ENCODE measurements at regions not wholly inside any gene's neighbourhood (a gene's known extent, or its start where the extent isn't known, plus 50 kb on each side); places are given as distances from the start of the nearest gene placed in this dataset.
"Not testable (repeated sequence)": the region's sequence is repeated elsewhere in the genome, so short reads cannot be mapped to it uniquely, and the experiment has no call there.

DNA sequence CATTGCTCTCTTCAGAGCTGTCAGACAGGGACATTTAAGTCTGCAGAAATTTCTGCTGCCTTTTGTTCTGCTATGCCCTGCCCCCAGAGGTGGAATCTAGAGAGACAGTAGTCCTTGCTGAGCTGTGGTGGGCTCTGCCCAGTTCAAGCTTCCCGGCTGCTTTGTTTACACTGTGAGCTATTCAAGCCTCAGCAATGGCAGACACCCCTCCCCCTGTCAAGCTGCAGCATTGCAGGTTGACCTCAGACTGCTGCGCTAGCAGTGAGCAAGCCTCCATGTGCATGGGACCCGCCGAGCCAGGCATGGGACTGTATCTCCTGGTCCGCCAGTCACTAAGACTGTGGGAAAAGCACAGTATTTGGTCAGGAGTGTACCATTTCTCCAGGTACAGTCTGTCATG, 53.6 kb upstream of the MAPK10 start:
- not testable (repeated sequence) for DNase-seq

DNA sequence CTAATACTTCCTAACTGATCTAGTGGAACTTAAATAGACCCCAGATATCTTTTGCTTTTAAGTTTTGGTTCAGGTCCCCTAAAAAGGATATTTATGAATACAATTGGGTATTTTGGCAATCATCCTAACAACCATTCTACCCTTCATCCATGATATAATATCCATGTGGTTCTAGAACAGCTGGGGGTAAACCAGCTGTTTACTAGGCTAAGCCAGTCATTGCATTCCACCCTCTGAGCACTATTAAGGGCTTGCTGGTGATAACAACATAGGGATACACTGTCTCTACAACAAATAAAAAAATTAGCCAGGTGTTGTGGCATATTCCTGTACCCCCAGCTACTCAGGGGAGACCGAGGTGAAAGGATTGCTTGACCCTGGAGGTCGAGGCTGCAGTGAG, 54.8 kb upstream of the MAPK10 start:
- no peak for DNase-seq

DNA sequence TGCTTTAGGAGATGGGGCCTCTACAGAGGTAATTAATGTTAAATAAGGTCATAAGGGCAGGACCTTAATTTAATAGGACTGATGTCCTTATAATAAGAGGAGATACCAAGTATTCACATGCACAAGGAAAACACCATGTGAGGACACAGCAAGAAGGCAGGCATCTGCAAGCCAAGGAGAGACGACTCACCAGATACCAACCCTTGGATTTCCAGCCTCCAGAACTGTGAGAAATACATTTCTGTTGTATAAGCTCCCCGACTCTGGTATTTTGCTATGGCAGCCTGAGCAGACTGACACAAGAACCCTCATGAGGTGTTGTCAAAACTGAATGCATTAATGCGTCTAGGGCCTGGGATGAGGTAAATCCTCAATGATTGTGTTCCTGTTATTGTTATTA, 56.2 kb upstream of the MAPK10 start:
- no peak for DNase-seq

DNA sequence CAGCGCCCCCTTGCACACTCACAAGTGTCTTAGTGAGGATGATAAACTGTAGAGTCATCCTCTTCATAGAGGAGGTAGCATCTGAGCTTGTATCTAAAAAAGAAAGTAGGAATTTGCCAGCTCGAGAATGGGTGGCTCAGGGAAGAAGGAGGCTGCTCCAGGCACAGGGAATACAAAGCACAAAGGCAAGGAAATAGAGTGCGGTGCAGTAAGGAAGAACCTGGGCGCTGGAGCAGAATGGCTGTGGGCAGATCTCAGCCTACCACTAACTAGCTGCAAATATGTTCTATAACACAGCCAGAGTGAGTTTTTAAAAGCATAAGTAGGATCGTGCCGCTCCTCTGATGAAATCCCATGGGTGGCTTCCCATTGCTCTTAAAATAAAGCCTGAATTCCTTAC, 61.6 kb upstream of the MAPK10 start:
- DNase-seq = no peak

DNA sequence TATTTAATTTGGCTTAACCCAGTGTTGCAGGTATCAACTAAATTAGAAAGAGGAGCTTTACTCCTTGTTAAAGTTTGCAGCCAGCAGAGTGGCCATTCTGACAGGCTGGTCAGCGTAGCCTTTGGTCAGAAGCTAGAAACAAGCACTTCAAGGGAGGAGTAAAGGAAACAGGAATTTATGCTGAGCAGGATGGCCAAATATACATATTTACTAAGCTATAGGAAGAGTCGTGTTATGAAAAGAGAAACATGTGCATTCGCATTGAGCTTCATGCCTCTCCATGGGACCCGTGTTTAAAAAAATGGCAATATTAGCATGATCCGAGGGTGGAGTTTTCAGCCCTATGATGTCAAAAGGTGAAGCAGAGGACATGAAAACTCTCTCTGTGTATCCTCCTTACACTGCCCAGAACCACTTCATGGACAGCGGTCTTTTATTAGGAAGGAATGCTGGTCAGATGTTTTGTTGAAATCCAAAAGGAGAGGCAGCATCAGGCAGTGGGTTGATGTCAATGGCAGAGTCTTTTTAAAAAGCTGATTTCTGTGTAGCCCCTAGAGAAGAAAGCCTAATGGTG, 71.8 kb upstream of the MAPK10 start:
- DNase-seq = no peak

DNA sequence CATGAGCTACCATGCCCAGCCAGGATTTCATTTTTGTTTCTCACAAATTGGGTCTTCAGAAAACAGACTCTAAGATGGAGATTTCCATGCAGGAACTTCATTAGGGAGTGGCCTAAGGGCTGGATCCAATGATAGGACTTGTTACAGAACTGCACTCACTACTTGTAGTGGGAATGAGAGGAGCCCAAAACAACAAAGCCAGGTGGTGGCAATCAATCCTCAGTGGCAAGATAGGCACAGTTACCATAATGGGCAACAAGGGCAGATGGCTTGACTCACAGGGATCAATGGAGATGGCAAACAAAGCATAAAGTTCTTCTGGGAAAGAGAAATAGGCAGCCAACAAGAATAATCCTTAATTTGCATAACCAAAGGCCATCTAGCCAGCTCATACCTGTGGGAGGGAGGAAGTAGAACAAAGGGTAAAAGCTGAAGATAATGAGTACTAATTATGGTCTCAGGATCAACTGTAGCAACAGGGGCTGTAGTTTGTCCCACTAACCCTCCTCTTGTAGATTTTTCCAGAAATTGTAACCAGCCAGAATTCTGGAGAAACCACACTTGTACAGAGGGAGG, 72.8 kb upstream of the MAPK10 start:
- DNase-seq = no peak

DNA sequence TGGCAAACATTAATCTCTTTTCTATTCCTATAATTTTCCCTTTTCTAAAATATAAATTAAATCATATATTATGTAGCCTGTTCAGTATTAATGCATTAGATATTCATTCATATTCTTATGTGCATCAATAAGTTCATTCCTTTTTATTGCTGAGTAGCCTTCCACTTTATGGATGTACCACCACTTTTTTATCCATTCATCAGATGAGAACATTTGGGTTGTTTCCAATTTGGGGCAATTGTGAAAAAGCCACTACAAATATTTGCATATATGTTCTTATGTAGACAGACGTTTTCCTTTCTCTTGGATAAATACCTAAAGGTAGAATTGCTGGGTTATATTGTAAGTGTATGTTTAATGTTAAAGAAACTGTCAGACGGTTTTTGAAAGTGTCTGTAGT, 79.4 kb upstream of the MAPK10 start:
- no peak for DNase-seq

DNA sequence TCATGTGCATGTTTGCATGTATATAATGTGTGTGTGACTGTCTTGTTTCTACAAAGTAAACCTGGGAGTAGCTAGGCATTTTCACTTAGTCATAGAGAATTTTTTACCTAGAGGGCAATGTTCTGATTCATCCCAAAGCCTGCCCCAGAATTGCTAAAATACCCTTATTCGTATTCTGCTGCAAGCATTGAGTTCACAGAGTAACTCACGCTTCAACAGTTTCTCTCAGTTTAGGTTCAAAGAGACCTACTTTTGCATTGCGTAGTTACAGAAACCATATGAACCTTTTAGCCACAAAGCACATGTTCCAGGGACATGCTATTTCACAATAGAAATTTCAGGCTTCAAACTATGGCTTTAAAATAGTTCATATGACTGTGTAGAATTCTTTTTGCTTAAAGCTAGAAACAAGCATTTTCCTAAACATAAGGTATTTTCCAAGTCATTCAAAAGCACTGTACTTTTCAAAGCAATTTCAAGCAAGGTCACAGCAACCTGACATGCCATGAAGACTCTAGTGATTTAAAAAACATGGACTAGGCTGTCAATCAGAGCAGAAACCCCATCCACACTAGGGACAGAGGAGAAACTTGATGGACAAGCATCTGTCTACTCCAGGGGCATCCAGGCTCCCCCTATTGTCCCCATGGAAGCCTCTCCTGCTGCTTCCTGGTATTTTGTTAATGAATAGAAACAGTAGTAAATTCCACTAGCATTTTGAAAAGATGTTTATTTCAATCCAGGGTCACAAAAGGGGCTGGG, 81.5 kb upstream of the MAPK10 start:
- no peak for DNase-seq

DNA sequence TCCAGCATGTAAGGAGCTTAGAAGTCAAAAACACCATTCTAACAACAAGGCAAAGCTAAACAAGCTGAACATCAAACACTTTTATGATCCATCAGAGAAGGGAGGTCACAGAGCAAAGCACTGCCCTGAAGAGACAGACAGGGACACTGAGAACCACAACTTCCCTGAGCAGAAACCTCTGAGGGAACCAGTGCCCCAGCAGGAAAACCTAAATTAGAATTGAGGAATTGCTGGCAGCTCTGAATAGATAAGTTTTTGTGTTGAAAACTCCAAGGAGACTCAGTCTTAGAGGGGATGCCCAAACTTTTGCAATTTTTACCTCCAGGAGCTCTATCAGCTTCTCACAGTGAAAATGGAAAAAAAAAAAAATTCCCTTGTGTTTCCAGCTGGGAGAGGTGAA, 83.0 kb upstream of the MAPK10 start:
- DNase-seq = no peak

DNA sequence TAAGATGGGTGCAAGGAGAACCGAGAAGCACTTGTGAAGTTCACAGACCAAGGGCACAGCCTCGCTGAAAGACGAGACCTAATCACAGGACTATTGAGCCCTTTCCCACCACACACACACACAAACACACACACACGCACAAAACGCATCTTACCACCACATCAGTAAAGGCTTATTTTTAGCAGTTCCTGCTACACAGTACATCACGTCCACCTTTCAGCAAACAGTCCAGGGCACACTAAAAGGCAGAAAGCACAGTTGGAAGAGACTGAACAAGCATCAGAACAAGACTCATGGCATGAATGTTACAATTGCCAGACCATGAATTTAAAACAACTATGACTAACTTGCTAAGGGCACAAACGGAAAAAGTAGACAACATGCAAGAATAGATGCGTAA, 83.6 kb upstream of the MAPK10 start:
- no peak for DNase-seq

DNA sequence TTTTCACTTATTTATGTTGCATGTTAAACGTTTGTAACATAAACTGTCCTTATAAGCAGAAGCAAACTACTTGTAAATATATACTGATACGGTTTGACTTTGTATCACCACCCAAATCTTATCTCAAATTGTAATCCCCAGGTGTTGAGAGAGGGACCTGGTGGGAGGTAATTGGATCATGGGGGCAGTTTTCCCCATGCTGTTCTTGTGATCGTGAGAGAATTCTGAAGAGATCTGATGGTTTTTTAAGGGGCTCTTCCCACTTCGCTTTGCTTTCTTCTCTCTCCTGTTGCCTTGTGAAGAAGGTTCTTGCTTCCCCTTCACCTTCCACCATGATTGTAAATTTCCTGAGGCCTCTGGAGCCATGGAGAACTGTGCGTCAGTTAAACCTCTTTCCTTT, 87.1 kb upstream of the MAPK10 start:
- no peak for DNase-seq

DNA sequence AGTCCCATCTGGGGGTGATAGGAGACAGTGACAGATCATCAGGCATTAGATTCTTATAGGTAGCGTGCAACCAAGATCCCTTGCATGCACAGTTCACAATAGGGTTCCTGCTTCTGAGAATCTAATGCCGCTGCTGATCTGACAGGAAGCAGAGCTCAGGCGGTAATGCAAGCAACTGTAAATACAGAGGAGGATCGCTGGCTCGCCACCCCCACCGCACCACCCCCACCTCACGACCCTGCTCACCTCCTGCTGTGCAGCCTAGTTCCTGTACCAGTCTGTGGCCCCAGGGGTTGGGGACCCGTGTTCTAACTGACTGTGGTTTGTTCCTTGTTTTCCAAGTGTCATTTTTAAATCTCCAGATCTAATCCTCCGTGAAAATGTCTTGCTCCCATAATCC, 89.0 kb upstream of the MAPK10 start:
- DNase-seq = no peak

DNA sequence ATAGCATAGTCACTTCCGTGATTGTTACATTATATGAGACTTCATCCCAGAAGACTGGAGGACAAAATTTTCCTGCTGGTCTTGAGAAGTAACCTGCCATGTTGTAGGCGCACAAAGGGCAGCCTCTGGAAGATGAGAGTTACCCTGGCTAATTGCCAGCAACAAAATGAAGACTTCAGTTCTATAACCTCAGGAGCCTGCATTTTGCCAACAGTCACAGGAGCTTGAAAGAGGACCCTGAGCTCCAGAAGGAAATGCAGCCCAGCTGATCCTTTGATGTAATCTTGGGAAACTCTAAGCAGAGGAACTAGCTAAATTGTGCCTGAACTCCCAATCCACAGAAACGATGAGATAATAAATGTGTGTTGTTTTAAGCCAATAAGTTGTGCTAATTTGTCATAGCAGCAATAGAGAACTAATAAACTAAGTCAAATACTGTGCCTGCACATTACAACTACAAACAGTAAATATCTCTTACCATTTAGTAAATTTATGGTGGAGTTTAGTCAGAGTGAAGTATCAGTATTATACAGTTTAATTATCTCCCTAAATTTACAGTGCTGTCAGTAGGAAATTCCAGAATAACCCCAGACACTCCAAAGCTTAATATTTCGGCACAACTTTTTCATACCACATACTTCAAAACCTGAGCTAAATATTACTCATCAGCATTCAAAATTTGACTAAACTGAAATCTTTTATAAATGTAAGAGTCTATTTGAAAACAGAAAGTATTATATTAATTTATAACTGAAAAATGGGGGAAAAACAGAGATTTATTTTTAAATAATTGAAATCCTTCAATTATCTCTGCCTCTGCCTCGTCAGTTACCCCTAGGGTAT, 90.1 kb upstream of the MAPK10 start:
- peak; percentile 19 for DNase-seq

DNA sequence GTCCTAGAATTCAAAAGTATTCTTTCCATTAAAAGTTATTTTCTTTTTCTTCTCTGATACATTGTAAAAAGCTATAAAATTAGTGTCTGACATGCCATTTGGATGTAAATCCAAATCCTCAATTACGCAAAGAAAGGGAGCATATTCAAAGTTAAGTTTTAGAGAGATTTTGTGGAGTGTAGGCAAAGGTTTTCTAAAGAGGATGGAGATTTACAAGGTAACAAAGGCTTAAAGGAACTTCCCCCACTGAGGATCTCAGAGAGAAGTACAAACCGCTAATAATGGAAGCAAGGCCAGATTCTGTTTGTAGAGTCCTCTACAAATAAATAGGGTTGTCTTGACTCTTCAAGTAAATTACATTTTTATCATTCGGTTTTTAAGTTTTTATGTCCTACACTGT, 91.0 kb upstream of the MAPK10 start:
- no peak for DNase-seq

DNA sequence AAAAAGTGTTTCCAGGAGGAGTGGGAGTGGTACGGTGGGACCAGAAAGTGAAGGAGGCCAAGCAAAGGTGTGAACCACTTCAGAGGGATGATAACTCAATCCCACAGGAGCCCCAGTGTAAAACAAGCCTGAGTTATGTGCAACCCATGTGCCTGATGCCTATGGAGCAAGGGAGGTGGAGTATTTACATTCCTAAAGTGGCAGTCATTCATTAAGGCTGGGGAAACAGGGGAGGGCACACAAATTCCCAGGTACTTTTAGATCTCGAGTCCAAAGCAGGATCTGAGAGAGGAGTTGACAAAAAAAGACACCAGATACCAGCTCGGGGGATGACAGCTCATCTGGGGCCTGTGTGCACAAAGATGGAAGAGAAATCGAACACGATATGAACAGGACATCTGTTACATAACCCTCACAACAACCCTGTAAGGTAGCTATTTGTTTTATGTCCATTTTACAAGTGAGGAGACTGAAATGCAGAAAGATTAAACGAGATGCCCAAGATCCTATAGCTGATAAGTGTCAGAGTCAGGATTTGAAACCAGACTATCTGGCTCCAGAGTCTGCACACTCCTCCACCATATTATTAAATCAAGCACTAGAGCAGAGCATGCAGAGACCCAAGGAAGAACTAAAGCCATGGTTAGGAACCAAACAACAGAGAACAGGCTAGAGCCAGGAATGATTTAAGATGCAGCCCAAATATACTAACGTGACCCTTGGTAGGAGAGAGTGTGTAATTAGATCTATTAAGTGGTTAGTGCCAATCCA, 91.9 kb upstream of the MAPK10 start:
- peak; percentile 9 for DNase-seq

DNA sequence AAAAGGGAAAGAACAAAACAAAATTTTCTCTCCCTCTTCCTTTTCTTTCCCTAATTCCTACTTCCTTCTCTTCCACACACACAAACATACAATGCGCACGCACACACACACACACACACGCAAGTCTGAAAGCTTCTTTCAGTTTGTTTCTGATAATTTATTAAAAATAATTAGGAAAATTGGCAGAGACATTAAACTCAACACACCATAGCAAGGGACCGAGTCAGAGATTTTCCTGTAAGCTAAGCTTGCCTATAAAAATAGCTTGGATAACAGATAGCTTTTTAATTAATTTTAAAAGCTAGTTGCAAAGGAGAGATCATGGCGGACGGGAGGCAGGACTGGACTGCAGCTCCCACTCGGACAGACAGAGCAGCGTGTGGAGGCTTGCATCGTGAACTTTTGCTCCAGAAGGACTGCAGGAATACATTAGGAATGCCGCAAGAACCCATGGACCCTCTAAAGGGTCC, 92.6 kb upstream of the MAPK10 start:
- peak; percentile 9 for DNase-seq

DNA sequence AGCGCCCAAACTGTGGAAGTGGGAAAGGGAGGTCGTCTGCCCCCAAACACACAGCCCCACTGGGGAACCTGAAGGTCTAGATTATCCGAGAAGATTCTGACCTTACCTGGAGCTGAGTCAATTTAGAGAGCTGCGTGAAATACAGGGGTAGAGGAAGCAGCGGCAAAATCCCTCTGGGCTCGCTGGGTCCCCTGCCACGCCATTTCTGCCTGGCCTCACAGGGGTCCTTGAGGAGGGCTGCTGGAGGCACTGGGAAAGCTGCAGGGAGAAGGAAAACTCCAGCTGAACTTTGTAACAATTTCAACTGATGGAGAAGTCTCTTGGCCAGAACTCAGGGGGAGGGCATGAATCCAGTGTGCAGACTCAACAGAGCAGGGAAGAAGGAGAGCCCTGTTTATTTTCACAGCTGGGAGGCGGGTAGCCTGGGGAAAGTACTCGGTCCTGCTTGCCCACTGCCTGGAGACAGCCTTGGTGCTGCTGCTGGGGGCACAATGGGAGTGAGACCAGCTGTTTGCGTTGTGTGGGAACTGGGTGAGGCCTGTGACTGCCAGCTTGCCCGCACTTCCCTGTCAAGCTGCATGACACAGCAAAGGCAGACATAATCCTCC, 93.2 kb upstream of the MAPK10 start:
- peak; percentile 44 for DNase-seq

DNA sequence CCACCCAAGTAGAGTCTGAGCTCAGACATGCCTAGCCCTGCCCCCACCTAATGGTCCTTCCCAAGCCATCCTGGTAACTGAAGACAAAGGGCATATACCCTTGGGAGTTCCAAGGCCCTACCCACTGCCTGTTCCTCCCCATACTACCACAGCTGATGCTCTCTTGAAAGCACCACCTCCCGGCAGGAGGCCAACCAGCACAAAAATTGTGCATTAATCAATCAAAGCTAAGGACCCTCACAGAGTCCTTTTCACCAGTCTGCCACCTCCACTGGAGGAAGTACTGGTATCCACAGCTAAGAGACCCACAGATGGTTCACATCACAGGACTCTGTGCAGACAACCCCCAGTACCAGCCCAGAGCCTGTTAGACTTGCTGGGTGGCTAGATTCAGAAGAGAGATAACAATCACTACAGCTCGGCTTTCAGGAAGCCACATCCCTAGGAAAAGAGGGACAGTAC, 93.8 kb upstream of the MAPK10 start:
- DNase-seq = peak; percentile 44

DNA sequence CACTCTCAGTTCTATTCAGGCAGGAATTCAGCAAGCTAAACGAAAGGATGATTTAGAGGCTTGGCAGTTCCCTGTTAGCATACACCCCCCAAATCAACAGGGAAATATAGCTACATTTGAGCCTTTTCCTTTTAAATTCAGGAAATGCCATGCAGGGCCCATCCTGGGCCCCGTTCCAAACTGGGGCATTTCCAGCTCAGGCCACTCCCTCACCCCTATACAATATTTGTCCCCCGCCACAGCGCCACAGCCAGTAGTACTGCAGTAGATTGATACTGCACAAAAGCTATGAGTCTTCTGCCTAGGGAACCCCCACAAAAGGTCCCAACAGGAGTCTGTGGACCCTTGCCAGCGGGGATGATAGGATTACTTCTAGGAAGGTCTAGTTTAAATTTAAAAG, 102.0 kb upstream of the MAPK10 start:
- DNase-seq = no peak

DNA sequence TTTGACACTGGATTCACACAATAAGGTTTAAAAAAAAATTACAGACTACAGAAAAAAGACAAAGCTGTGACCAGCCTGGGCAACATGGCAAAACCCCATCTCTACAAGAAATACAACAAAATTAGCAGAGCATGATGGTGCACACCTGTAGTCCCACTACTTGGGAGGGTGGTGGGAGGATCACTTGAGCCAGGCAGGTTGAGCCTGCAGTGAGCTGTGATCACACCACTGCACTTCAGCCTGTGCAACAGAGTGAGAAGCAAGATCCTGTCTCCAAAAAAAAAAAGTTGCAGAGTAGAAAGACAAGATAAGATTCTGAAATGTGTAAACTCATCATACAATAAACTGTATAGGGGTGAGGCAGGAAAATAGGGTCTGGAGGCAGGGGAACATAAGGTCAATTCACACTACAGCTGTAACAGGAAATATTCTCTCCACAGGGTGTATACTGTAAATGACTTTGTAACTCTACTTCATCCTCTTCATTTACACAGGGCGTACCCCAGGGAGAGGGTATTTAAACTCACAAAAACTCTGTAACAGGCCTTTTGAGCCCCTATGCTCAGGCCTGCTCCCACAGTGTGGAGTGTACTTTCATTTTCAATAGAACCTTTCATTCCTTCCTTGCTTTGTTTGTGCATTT, 112.6 kb upstream of the MAPK10 start:
- DNase-seq = no peak

DNA sequence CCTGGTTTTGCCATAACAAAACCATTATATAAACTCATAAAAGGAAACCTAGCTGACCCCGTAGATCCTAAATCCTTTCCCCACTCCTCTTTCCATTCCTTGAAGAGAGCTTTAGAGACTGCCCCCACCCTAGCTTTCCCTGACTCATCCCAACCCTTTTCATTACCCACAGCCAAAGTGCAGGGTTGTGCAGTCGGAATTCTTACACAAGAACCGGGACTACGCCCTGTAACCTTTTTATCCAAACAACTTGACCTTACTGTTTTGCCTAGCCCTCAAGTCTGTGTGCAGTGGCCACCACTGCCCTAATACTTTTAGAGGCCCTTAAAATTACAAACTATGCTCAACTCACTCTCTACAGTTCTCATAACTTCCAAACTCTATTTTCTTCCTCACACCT, 116.0 kb upstream of the PTPN13 start:
- DNase-seq = not testable (repeated sequence)

DNA sequence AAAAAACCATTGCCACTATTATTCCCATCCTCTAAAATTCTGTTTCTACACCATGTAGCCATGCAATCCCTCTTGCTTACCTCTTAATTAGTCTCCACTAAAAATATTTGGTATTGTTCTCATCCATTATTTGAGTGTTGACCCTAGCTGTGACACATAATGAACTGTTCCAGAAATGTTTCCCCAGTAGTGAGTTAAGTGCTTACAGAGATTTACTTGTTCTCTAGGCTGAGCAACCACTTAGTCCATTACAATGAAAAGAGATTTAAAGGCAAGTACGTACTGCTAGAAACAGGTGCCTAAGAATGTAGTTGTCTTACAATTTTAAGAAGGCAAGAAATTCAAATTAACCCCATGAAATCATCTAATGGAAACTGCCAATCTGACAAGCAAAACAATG, 112.7 kb upstream of the PTPN13 start:
- DNase-seq = no peak

Data from NCI-H1105 (cell line).